ENCODE measurements at regions not wholly inside any gene's neighbourhood (a gene's known extent, or its start where the extent isn't known, plus 50 kb on each side); places are given as distances from the start of the nearest gene placed in this dataset.

DNA sequence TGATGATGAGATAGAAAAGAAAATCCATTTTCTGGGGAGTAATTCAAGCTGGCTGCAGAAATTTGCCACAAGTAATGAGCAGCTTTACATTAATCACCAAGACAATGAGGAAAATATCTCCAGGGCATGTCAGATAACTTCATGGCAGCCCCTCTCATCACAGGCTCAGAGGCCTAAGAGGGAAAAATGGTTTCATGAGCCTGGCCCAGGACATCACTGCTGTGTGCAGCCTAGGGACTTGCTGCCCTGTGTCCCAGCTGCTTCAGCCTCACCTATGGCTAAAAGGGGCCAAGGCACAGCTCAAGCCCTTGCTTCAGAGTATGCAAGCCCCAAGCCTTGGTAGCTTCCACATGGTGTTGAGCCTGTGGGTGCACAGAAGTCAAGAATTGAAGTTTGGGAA is 161.7 kb downstream of the OPA1 start:
- no peak for DNase-seq

DNA sequence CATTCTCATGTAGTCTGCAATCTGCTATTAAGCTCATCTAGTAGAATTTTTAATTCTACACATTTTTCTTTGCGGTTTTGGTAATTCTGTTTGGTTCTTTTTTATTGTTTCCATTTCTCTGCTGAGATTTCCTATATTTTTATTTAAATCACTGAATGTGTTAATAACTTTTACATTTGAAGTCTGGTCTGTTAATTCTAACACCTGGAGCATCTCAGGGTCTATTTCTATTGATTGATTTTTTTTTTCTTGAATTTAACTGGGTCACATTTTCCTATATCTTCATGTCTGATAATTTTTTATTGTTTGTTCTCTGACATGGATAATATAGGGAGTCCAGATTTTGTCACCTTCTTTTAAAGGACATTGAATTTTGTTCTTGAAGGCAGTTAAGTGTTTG is 163.5 kb downstream of the OPA1 start:
- DNase-seq, result no peak

DNA sequence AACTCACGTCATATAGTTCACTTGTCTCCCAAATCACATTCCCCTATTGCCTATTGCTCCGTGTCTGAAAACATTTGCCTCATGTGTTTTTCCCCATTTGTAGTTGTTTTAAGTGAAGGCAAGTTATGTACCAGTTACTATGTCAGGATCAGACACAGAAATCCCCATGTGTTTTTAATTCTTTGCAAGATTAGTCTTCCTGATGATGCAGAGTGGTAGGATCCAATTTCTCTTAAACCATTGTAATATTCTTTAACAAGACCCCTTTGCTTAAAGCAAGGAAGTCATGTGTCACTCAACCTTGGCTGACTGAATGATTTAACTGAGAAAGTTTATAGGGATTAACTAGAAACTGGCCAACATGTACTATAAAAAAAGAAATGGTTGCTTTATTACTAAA is 164.4 kb downstream of the OPA1 start:
- no peak for DNase-seq

DNA sequence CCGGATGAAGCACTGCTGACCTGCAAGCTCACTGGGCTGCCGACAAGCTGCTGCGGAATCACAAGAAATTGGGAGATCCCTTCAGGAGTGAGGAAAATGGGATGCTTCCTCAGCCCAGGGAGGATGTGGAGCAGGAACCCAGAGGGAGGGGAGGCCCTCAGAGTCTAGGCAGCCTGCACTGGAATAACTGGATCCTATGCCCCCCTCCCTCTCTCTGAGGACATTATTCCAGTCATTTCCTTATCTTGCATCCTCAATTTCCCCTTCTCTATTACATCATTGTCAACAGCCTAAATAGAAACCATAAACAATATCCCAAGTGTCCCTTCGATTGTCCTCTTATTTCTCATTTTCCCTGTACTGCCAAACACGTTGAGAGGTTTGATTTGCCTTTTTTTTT is 169.0 kb downstream of the OPA1 start:
- DNase-seq, result no peak

DNA sequence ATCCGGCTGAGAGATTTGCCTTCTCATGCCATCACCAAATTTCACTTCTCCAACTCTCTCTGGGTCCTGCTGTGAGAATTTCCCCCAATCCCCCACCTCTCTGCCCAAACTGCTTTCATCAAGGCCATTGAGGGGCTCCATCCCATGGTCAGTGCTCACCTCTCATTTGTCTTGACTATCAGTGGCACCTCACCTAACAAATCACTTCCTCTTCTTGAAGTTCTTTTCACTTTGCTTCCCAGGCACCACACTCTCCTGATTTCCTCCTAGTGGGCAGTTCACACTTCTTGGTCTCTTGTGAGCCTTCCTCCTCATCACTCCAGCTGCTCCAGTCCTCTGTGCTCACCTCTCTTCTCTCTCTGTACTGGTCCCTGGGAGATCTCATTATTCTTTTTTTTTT is 169.6 kb downstream of the OPA1 start:
- no peak for DNase-seq

DNA sequence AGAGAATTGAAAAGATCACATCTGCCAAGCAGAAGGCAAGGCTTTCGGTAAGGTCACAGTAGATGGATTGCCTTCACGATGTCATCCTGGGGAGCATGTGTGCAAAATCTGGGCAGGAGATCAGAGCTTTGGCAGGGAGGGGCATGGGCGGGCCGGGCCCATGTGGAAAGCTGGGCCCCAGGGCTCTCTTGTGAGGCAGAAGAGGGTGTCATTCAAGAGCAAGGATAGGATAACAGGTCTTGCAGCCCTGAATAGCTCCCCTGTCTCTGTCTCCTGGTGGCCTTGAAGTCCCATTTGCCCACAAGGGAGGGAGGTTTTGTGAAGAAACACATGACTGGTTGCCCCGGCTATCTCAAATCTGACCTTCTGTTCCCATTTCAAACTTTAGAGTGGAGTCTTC is 172.0 kb downstream of the OPA1 start:
- DNase-seq, result no peak

DNA sequence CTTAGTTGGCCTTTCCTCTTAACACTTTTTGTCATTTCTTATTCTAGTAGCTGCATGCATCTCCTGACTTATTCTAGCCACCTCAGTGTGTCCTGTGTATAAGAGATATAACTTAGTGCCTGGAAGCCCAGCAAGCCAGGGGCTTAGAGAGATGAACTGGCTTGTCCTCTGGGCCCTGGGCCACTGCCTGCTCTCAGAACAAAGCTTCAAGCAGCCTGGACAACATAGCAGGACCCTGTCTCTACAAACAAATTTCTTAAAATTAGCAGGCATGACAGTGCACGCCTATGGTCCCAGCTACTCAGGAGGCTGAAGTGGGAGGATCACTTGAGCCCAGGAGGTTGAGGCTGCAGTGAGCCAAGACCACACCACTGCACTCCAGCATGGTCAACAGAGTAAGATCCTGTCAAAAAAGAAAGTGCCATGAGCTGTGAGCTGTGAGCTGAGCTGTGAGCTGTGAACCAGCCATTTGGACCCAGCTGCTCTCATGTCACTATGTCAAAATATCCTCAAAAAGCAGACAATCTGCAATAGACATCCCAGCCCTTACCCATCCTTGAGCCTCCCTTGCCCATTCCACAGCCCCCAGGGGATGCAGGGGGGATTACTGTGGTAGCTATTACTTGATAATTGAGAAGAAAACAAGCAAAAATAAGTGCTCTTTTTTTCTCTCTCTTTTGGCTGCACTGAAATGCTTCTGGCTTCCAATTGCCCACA is 174.5 kb downstream of the OPA1 start:
- no peak for DNase-seq

DNA sequence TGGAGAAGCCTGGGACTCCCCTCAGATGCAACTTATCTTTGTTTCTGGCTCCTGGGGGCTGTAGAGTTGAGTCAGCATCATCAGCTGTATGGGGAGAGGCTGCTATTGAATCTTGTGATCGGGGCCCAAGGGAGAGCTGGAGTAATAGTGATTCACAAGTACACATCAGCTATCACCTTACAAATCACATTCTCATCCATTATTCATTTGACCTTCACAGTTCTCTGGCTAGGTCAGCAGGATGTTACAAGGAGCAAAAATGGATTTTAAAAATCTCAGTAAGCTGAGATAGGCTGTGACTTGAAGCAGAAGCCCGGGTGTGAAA is 175.0 kb downstream of the OPA1 start:
- DNase-seq, result no peak

DNA sequence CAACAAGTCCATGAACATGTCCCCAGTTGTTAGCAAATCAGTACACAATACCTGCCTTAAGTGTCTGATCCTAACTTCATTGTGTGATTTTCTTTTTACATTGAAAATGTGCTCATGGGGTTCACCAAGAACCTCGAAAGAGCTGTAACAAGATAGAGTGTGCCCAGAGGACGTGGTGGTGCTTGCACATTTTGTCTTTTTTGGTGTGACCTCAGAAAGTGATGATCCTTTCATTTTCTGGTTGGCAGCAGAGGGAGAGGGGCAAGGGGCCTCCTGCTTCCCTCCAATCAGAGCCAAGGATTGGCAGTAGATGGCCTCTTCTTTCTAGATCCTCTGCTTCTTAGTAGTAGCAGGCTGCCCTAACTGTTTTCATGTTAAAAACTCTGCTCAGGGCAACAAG is 176.4 kb downstream of the OPA1 start:
- DNase-seq, result no peak

DNA sequence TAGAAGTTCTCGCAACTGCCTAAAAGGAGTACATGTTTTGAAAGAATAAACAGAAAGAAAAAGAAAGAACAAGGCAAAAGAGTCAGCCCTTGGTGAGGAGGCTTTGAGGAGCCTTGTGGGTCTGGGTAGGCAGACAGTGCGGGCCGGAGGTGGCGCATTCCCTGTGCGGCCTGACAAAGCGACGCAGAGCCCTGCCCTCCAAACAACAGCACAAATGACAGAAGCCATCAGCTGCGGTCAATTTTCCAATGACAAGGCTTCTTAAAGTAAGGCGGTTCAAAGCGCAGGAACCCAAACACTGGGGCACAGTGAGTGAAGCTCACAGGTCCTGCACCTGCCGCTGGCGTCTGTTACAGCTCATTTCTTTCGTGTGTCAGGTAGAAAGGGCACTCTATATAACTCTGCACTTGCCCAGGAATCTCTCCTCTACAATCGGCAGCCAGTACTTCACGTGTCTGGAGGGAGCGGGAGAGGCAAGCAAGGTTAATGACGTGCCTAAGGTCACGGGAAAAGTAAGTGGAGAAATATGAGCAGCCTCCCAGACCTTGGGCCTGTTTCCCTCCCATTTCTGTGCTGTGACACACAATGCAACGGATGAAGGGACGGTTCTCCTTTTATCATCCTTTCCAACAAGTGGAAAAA is 178.1 kb downstream of the OPA1 start:
- no peak for DNase-seq

DNA sequence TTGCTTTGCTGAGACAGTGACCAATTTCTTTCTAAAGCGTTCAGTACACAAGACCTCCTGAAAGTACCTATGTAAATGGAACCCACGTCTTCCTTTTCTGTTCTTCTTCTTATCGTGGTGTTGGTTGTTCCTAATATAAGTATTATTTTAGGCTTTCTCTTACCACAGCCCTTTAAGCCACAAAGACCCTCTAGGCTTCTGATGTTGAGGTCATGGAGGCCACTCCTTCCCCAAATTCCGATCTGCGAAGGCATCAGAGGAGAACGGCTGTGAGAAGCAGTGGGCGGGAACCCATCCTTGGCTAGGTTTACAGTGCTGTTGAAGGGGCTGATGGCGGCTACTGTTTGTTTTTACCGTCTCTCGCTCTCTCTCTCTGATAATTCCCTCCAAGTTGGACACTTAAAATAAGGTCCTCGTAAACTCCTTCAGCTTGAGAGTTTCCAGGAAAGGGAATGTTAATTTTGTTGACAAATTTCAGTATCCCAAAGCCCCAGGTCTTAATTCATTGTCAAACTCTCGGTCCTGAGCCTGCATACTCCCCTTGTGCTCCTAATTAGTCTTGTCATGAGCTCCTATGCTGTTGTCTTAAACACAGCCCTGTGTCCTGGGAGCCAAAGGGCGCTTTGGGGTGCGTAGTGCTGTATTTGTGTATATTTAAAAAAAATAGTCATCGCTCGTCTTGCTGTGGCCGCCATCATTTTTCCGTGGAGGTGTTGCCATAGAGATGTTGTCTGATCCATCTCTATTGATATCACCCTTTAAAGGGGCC is 178.8 kb downstream of the OPA1 start:
- no peak for DNase-seq

DNA sequence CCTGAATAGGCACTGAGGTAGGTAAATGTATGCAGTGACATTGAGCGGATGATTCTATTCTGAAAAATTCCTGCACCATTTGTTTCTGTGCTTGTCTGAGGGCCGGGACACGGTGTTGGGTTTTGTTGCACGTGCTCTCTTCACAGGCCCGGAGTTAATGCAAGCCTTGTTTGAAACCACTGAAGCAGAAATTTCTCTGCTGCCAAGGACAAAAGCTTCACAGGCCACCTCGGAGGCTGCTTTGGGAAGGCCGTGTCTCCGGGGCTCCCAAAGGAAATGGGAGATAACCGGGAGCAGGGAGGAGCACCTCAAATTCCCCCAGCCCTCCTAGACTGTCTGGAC is 179.4 kb downstream of the OPA1 start:
- DNase-seq, result no peak

DNA sequence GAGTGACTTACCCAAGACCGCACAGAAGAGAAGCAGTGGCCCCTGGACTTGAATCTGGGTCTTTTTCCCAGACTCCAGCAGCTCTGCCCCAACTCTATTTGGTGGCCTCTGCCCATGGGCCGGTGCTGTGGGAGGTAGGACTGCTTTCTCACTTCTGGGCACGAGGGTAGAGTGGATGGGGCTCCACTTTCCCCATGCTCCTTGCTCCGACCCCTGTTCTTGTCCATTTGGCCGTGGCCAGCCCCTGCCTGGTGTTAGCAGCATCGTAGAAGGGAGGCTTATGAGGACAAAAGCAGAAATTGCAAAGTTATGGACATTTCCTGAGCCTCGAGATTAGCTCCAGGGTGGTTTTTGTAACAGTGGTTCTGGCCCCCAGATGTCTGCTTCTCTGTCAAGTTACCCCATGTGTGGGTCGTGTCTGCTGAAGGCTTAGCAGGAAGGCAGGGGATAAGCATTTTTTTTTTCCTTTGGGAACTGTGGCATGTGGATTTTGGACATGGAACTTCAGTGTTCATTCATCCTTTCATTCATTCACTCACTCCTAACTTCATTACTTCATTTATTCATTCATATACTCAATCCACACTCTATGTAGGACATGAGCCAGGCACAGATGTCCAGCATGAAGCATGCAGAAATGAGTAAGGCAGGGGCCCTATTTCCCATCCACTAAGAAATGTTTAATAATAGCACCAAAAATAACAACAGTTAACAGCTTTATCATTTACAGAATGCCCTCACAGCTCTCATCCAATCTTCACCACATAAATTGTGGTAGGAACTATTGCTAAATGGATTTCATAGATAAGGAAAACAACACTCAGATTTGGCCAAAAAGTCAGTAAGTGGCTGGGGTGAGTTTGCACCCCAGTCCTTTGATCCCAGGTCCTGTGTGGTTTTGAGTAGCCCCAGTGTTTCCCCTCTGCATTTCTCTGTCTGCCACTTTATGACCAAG is 180.5 kb downstream of the OPA1 start:
- no peak for DNase-seq

DNA sequence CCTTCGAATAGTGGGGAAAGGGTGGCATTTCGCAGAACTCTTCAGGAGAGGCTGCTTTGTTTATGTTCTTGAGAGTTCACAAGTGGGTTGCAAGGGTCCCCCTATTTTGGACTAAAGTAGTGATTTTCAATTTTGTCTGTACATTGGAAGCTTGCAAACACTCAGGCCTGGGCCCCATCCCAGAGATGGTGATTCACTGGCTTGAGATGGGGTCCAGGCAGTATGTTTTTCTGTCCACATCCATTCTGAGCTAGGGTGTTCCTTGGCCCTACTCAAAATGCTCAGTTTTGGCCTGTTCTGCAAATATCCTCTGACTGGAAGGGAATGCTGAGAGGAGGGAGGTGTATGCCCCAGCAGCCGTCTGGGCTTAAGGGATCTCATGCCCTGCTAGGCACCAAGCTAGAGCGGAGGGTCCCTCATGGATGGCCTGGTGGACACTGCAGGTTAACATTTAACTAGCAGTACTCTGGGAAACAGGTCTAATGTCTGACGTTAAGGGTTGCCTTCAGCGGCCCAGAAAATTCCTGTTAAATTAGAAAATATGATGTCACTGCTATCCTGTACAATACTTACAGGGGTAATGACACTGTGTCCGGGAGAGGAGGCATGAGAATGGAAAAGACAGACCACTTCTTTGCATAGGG is 181.4 kb downstream of the OPA1 start:
- DNase-seq, result no peak

DNA sequence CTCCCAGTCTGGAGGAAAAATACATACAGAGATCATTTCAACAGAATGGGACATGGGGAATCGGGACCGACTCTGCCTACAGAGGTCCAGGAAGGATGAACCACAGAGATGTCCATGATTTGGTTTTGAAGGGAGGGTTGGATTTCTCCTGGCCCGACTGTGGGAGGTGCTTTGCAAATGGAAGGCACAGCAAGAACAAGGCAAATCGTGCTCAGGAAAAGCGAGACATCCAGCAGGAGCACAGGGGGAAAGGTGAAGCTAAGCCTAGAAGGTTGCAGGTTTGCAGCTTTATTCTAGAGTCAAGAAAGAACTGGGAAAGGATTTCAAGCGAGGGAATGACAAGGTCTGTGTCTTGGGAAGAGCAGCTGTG is 181.9 kb downstream of the OPA1 start:
- DNase-seq, result no peak

DNA sequence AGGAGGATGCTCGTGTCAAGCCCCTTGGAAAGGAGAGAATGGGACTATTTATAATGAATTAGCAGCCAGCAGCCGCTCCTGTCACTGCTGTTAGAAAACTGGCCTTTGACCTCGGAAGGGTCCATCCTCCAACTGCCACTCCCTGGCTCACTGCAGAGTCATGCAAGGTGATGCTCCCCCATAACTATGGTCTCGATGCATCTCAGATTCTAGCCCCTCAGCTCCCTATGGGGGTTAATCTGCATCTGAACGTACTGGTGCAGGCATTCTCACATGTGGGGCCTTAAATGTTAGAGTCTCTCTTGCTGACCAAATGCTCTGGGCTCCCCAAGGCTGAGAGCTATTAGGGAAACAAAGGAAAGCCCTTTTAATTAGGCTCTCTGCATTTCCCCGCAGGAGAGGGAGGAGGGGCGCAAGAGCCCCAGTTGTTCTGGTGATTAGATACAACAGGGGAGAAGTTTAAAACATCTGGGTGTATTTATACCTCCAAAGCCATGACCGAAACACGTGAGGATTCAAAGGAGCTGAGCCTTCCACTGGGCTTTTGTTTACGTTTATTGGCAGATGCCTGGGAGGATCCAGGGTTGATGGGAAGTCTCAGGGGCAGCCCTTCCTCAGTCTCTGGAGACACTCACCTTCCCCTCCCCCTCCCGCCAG is 182.5 kb downstream of the OPA1 start:
- DNase-seq, result no peak

DNA sequence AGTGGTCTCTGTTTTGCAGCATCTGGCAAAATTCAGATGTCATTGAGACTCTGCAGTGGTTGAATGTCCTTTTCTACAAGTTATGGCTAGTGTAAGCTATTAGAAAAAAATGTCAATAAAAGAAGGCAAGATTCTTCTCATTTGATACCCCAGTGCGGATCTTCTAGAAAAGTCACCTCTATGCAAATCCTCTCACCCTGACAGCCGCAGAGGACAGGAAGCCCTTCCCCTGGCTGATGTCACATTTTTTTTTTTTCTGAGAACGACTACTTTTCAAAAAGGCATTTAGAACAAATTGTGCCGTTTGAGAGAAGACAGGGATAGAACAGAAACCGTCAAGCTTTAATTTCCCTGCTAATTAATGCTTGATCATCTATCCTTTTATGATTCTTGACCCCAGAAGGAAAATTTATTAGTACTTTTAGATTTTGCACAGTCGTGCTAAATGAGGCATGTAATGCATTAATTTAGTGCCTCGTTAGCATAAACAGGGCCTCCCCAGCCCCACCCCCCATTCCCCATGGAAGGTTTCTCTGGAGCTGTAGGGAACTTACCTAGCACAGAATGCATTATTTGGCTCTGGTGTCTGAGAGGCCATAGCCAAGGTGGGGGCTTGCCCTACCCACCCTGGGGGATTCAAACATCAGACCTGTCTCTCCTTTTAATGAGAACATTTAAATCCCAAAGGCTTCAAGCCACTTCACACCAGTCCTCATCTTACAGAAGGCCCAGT is 183.8 kb downstream of the OPA1 start:
- no peak for DNase-seq

DNA sequence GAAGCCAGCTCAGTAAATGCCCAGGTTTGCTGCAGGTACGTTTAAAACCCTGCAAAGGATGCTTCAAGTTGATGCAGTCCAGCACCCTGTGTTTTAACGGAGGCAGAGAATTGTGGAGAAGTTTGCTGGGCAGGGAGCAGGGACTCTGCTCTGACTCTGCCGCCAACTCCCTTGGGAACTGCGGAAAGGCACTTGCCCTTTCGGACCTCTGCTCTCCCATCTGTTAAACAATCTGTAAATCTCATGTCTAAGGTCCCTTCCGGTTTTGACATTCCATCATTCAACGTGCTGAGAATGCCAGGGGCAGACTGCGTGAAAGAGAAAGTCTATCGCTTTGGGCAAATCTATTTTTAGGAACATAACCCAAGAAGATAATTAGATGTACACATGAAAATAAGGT is 184.5 kb downstream of the OPA1 start:
- no peak for DNase-seq

DNA sequence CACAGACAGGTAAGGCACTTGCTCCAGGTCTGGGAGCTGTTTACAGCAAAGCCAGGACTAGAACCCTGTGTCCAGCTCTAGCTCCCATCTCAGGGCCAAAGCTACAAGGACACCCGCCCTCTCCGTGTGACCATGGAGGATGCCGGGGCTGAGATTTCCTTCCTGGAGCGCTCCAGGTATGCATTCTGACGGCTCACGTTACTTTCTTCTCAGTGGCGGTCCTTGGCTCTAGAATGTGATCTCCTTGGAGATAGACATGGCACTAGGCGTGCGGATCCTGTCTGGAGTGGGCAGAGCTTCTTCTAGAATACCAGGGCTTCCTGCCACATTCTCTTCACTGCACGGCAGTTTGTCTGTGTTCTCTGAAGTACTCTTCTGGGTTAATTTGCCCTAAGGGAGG is 185.7 kb downstream of the OPA1 start:
- DNase-seq, result no peak

DNA sequence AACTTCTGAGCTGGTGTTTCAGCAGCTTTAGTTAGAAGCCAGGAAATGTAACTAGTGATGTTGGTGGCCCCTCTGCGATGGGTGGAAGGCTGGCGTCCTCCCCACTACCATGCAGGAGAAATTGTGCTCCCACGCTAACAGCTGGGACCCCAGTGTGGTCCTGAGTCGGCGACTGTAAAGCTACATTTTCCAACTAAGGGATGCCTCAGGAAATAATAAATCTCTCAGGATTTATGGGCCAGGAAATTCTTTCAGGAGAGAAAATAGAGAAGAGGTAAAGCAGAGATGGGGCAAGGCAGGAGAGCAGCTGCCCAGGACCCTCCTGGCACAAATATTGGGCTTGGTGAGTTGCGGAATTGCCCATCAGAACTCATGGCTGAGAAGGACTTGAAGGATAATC is 186.9 kb downstream of the OPA1 start:
- DNase-seq, result no peak

DNA sequence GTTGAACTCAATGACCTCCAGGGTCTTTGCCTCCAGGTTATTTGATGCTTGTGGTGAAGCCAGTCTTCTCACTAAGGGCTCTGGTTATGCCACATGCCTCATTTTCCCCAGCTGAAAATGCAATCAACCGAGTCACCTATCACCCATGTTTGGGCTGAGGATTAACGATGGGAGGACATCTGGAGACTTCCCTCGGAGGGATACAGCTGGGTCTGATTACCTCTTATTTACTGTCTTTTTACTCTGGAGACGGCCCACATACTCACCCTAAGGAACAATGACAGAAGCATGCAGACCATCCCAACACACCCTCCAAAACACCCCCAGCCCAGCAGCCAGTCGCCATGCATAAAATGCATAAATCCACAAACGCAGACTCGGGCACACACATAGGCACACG is 187.4 kb downstream of the OPA1 start:
- no peak for DNase-seq

Data from stimulated activated CD4-positive, alpha-beta T cell treated with anti-CD3 and anti-CD28 coated beads, Interleukin-4, amount 100 ng/mL, for 24 hours (primary cell).